RWPE1 (cell line): ENCODE measurements at regions not wholly inside any gene's neighbourhood (a gene's known extent, or its start where the extent isn't known, plus 50 kb on each side); places are given as distances from the start of the nearest gene placed in this dataset.

Experiments
- CTCF ChIA-PET: fragments of 350-600 bp; sonication (Branson Sonifier 250); formaldehyde crosslinking; extraction: SDS; loops from one replicate; lab custom pipeline; 2021; lab: Yijun Ruan, JAX
- POLR2A ChIA-PET: fragments of 400-600 bp; formaldehyde crosslinking; extraction: SDS; loops from one replicate; lab custom pipeline; 2020; ENCODE audit warnings: antibody characterized with exemption; ENCODE audit not compliant: low non-redundant PET; lab: Yijun Ruan, JAX
- DNase-seq: peaks from one replicate; pipeline ENCODE4 v3.0.0; 2012; ENCODE audit warnings: low spot score
- H3K27ac ChIP-seq: fragments of 450-650 bp; 2 replicates; pipeline ENCODE4 v1.5.1; 2017
- CTCF ChIP-seq: fragments of 450-650 bp; conservative IDR thresholded peaks from 2 replicates; pipeline ENCODE4 v1.5.1; 2017; ENCODE audit warnings: low read depth, mild to moderate bottlenecking

GRCh38 chr13:61258185-61258584 lies 157.5 kb downstream of the PCDH20 start:
- H3K27ac ChIP-seq, result no peak overlapping the region
- ChIA-PET CTCF (no interaction called here), POLR2A (no interaction called here)
- no peak for DNase-seq
- no peak for TF ChIP-seq CTCF

DNA sequence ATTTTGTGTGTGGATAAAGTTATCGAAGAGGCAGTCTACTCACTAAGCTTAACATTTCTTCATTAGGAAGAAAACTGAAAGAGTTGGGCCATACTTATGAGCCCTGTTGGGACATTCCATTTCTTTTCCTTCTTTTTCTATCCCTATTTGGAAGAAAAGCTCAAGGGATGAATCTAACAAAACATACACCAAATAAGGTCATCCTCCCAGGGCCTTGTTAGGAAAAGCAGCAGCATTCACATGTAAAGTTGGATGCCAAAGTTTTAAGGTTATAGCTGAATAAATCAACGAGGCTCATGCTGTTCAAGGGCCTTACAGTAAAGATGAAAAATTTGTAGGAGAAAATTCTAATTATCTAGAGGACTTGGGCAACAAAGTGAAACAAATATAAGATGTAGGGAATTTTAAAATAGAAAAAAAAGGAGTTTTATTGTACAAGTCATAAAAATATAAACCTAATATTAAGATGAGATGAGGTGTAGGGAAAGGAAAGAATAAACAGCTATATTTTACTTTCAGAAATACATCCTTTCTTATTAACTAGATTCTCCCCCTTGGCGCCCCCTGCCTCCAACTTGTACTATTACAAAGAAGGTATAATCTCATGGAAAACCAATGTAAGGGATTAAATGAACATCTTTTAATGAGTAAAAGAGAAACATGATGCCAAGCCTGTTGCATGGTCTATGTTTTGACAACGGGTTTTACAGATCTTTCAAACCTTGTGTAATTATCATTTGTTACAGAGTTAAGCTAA lies 160.4 kb downstream of the PCDH20 start:
- DNase-seq, result no peak
- CTCF ChIA-PET, result no interaction called here
- POLR2A ChIA-PET, result no interaction called here
- TF ChIP-seq CTCF, result no peak; the same call in 1 of the 2 replicates
- no peak overlapping the region for H3K27ac ChIP-seq

- no peak for TF ChIP-seq CTCF
- CTCF ChIA-PET, result no interaction called here
- DNase-seq, result no peak
- no peak overlapping the region for H3K27ac ChIP-seq
- POLR2A ChIA-PET, result no interaction called here
Observed at GRCh38 chr13:61253105-61253877, 162.4 kb downstream of the PCDH20 start.

DNA sequence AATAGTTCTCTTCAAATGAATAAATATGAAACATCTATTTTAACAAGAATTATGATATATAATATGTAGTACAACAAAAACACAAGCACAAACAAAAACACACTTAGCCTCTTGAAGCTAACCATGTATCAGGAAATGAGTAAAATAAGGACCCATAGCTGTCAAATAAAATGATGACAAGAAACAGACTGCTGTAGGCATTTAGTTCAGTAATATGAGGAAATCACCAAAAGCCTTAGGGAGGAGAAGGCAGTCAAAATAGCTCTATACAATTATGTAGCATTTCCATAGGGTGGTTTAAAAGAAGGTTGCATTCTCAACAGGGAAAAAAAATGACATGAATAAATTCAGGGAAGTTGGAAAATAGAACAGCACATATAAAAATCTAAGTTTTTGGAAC lies 163.4 kb downstream of the PCDH20 start:
- no peak overlapping the region for H3K27ac ChIP-seq
- DNase-seq, result no peak
- ChIA-PET POLR2A (no interaction called here), CTCF (interaction anchor here (0.6 kb wide), 1 partner anchor 1174 kb away, joined by 5 read pairs; no protein-coding TSS in a partner anchor)
- TF ChIP-seq CTCF, result no peak

- no peak for DNase-seq
- TF ChIP-seq CTCF, result no peak
- CTCF ChIA-PET, result no interaction called here
- POLR2A ChIA-PET, result no interaction called here
- H3K27ac ChIP-seq, result no peak overlapping the region
Observed at GRCh38 chr13:61247149-61247936, 168.3 kb downstream of the PCDH20 start.

- TF ChIP-seq CTCF, result no peak
- H3K27ac ChIP-seq, result no peak overlapping the region
- CTCF ChIA-PET, result no interaction called here
- POLR2A ChIA-PET, result no interaction called here
- no peak for DNase-seq
Observed at GRCh38 chr13:61246351-61246750, 169.3 kb downstream of the PCDH20 start.
